Gastrocnemius medialis (tissue), 4 donors: ENCODE measurements at regions not wholly inside any gene's neighbourhood (a gene's known extent, or its start where the extent isn't known, plus 50 kb on each side); places are given as distances from the start of the nearest gene placed in this dataset.

Source experiments
- ATAC-seq, 2 donors: fragments of 150-250 bp; one replicate each; pipeline ENCODE4 v1.9.1; 2016
- DNase-seq, 2 donors: peaks; one replicate each; pipeline ENCODE4 v3.0.0-alpha.2; 2019
- H3K27ac ChIP-seq, 4 donors: fragments of 200-600 bp; sonication (generic); 1 replicate in 1 of 4; 2 replicates in 3 of 4; pipeline ENCODE4 v1.5.1; 2016 to 2018; ENCODE audit warnings: mild to moderate bottlenecking in 2 of 4, moderate library complexity in 1 of 4
- H3K27me3 ChIP-seq, 3 donors: fragments of 200-600 bp; sonication (generic) in 2 of 3; 1 replicate in 1 of 3; 2 replicates in 2 of 3; pipeline versions ENCODE4 v1.5.1 to v1.6.0; 2016 to 2019; ENCODE audit warnings: mild to moderate bottlenecking in 1 of 3, moderate library complexity in 1 of 3
- H3K36me3 ChIP-seq, 2 donors: fragments of 200-600 bp; sonication (generic) in 1 of 2; one replicate each; pipeline ENCODE4 v1.5.1; 2017 to 2018
- H3K4me1 ChIP-seq, 2 donors: fragments of 200-600 bp; sonication (generic) in 1 of 2; one replicate each; pipeline ENCODE4 v1.5.1; 2016 to 2017; ENCODE audit warnings: mild to moderate bottlenecking in 2 of 2
- H3K4me3 ChIP-seq, 4 donors: fragments of 200-600 bp; sonication (generic) in 3 of 4; 1 replicate in 1 of 4; 2 replicates in 3 of 4; pipeline ENCODE4 v1.5.1; 2016 to 2019; ENCODE audit warnings: mild to moderate bottlenecking in 2 of 4
- H3K9me3 ChIP-seq, 3 donors: fragments of 200-600 bp; sonication (generic) in 2 of 3; 1 replicate in 1 of 3; 2 replicates in 2 of 3; pipeline ENCODE4 v1.5.1; 2016 to 2019
- POLR2A ChIP-seq, 2 donors: fragments of 450-650 bp; IDR thresholded peaks; one replicate each; pipeline ENCODE4 v1.6.1; 2017; ENCODE audit warnings: antibody characterized with exemption in 2 of 2, mild to moderate bottlenecking in 2 of 2, moderate library complexity in 2 of 2
- in situ Hi-C, 4 donors: fragments of 200-750 bp; cut with MboI; loops; one replicate each; pipeline versions ENCODE4 v1.15.0 to v1.8.0; 2017; ENCODE audit warnings: low sequenced_read_pairs in 4 of 4
- intact Hi-C: fragments of 100-400 bp; cut with DNase I; formaldehyde crosslinking; loops from one replicate; pipeline ENCODE4 v1.15.1; 2023; ENCODE audit warnings: low total_unique reads
- TF ChIP-seq, protein P1 (sequence below), 5 experiments: fragments of 450-650 bp in 3 of 5; fragments of 200-600 bp in 2 of 5; sonication (generic) in 2 of 5; IDR thresholded peaks in 4 of 5; conservative IDR thresholded peaks in 1 of 5; 1 replicate in 4 of 5; 2 replicates in 1 of 5; pipeline ENCODE4 v1.5.1; 2016 to 2019; ENCODE audit warnings: antibody characterized with exemption in 5 of 5, mild to moderate bottlenecking in 3 of 5, moderate library complexity in 3 of 5

DNA sequence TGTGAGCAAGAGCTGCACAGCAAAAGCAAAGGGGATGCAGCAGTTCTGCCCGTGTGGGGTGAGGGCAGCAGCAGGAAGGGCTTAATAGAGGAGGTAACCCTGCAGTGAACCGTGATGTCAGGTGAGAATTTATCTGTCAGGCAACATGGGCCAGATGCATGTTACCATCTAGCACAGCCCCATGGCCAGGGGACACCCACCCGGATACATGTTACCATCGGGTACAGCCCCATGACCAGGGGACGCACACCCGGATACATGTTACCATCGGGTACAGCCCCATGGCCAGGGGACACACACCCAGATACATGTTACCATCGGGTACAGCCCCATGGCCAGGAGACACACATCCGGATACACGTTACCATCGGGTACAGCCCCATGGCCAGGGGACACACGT is 99.4 kb downstream of the RBFOX3 start:
- no peak overlapping the region for H3K4me3 ChIP-seq
- no peaks in the 10 kb centered on the region for H3K4me1 ChIP-seq
- DNase-seq (no peak), ATAC-seq (no peak)
- H3K27me3 ChIP-seq: peaks cover 0 to 15% (median 10%) of the 10 kb centered on the region in 3 donors
- no peak overlapping the region for H3K27ac ChIP-seq
- intact Hi-C loops (no loop called here), in situ Hi-C loops (no loop called here)
- no peaks in the 10 kb centered on the region for H3K9me3 ChIP-seq
- TF ChIP-seq, protein P1, sequence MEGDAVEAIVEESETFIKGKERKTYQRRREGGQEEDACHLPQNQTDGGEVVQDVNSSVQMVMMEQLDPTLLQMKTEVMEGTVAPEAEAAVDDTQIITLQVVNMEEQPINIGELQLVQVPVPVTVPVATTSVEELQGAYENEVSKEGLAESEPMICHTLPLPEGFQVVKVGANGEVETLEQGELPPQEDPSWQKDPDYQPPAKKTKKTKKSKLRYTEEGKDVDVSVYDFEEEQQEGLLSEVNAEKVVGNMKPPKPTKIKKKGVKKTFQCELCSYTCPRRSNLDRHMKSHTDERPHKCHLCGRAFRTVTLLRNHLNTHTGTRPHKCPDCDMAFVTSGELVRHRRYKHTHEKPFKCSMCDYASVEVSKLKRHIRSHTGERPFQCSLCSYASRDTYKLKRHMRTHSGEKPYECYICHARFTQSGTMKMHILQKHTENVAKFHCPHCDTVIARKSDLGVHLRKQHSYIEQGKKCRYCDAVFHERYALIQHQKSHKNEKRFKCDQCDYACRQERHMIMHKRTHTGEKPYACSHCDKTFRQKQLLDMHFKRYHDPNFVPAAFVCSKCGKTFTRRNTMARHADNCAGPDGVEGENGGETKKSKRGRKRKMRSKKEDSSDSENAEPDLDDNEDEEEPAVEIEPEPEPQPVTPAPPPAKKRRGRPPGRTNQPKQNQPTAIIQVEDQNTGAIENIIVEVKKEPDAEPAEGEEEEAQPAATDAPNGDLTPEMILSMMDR (IDR thresholded peaks at IDR 0.05 in 4 of 5, conservative IDR thresholded peaks at IDR 0.05 in 1 of 5): no peak
- no peak for TF ChIP-seq POLR2A (IDR thresholded peaks at IDR 0.05)
- H3K36me3 ChIP-seq: no peaks in the 10 kb centered on the region

DNA sequence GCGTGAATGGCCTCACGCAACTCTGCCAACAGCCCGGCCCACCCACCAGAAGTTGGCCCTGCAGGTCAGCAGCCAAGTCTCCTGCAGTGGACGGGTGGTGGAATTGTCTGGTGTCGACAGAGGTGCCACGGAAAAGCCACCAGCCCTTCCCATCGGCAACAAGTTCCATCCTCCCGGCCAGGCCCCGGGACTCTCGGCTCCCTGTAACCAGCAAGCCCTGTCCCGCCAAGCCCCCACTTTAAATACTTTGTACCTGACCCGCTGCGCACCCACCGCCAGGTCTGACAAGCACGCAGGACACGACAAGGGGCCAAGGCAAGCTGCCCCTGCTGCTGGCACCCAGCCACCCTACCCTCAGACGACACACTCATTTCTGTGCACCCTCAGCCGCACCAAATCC is 100.8 kb downstream of the RBFOX3 start:
- Histone ChIP-seq H3K4me3 (no peak overlapping the region), H3K4me1 (no peaks in the 10 kb centered on the region), H3K27me3 (peaks cover 0 to 14% (median 11%) of the 10 kb centered on the region in 3 donors), H3K27ac (no peak overlapping the region), H3K9me3 (no peaks in the 10 kb centered on the region), H3K36me3 (no peaks in the 10 kb centered on the region)
- no peak for TF ChIP-seq POLR2A (IDR thresholded peaks at IDR 0.05)
- TF ChIP-seq, protein P1 (IDR thresholded peaks at IDR 0.05 in 4 of 5, conservative IDR thresholded peaks at IDR 0.05 in 1 of 5): no peak
- in situ Hi-C loops: no loop called here
- ATAC-seq (no peak), DNase-seq (no peak)
- intact Hi-C loops: no loop called here

DNA sequence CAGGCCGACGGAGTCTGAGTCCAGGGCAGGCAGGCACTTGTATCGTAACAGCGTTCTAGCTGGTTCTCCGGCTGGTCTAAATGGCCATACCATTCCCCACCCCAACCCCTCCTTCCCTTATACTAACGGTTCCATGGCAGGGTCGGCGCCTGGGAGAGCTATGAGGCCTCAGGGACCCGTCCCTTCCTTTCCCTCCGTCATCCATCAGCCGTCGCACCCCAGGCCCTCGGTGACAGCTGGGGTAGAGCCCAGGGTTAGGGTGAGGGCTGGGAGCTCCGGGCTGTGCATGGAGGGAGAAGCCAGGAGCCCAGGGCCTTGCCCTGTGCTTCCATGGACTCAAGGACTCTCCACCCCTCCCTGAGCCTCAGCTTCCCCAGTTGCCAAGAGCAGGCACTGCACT is 101.4 kb downstream of the RBFOX3 start:
- ATAC-seq (no peak), DNase-seq (no peak)
- in situ Hi-C loops: no loop called here
- H3K36me3 ChIP-seq: no peaks in the 10 kb centered on the region
- intact Hi-C loops: no loop called here
- no peak overlapping the region for H3K27ac ChIP-seq
- TF ChIP-seq, protein P1 (IDR thresholded peaks at IDR 0.05 in 4 of 5, conservative IDR thresholded peaks at IDR 0.05 in 1 of 5): no peak
- TF ChIP-seq POLR2A (IDR thresholded peaks at IDR 0.05): no peak
- H3K4me1 ChIP-seq: no peaks in the 10 kb centered on the region
- no peaks in the 10 kb centered on the region for H3K9me3 ChIP-seq
- H3K4me3 ChIP-seq: no peak overlapping the region
- H3K27me3 ChIP-seq: peaks cover 0 to 11% (median 8%) of the 10 kb centered on the region in 3 donors

DNA sequence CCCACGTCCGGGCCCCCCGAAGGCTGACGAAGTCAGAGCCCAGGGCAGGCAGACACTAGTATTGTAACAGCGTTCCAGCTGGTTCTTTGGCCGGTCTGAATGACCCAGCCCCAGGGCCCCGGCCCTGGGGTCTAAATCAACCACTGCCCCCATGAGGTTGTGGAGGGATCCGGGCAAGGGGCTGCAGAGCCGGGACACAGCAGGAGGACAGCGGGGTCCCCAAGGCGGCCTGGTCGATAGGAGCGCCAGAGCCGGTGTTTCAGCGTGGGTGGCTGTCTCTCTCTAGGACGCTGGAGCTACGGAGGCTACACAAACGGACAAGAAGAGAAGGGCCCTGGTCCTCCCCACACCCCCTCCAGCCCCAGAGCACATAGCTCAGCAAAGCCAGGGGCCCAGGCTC is 101.8 kb downstream of the RBFOX3 start:
- in situ Hi-C loops (no loop called here), intact Hi-C loops (no loop called here)
- TF ChIP-seq, protein P1 (IDR thresholded peaks at IDR 0.05 in 4 of 5, conservative IDR thresholded peaks at IDR 0.05 in 1 of 5): no peak
- TF ChIP-seq POLR2A (IDR thresholded peaks at IDR 0.05): no peak
- H3K4me3 ChIP-seq: no peak overlapping the region
- H3K27me3 ChIP-seq: peaks cover 0 to 11% (median 8%) of the 10 kb centered on the region in 3 donors
- ATAC-seq: no peak
- no peaks in the 10 kb centered on the region for H3K4me1 ChIP-seq
- DNase-seq: no peak
- H3K9me3 ChIP-seq: no peaks in the 10 kb centered on the region
- no peaks in the 10 kb centered on the region for H3K36me3 ChIP-seq
- no peak overlapping the region for H3K27ac ChIP-seq

DNA sequence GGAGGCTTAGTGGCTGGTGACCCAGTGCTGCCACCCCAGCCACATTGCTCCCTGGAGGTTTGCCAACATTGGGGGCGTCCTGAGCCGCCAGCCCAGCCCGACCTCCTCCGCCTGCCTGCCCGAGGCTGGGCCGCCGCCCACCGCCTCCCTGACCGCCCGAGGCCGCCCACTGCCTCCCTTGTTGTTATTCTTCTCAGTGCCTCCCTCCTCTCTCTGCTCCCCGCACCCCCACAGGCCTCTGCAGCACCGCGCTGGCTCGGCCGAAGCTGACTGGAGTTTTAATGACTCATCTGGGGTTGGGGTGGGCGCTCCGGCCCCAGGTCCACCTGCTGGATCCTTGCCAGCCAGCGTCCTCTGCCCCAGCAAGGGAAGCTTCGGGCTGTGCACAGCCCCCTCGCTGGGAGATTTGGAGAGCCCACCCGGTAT is 102.5 kb downstream of the RBFOX3 start:
- H3K27me3 ChIP-seq: peaks cover 0 to 13% (median 10%) of the 10 kb centered on the region in 3 donors
- H3K36me3 ChIP-seq: no peaks in the 10 kb centered on the region
- TF ChIP-seq POLR2A (IDR thresholded peaks at IDR 0.05): no peak
- TF ChIP-seq, protein P1 (IDR thresholded peaks at IDR 0.05 in 4 of 5, conservative IDR thresholded peaks at IDR 0.05 in 1 of 5): no peak
- H3K4me3 ChIP-seq: no peak overlapping the region
- H3K4me1 ChIP-seq: no peaks in the 10 kb centered on the region
- H3K27ac ChIP-seq: no peak overlapping the region
- intact Hi-C loops: no loop called here
- ATAC-seq: no peak
- no peak for DNase-seq
- no peaks in the 10 kb centered on the region for H3K9me3 ChIP-seq
- in situ Hi-C loops: no loop called here
